ENCODE measurements at regions not wholly inside any gene's neighbourhood (a gene's known extent, or its start where the extent isn't known, plus 50 kb on each side); places are given as distances from the start of the nearest gene placed in this dataset.

DNA sequence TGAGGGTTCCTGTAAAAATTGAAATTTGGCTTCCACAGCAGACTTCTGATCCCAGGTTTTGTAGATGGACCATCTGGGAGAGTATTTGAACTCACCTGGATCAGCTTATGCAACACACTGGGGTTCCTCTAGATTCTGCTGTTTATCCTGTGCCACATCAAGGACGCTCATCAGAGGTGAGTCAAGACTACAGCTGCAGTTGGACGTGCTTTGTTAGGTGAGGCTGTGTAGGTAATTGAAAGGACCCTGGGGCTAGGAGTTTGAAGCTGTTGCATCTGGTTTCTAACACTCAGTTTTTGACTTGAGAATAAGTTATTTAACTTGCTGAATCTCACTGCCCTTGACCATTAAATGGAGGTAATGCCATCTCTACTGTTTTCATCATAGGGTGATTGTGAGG is 394.2 kb downstream of the EDEM1 start:
- Histone ChIP-seq H3K4me1 (ENCODE audit: low read length) (no peaks in the 10 kb centered on the region), H3K9ac (ENCODE audit: low read length) (no peak overlapping the region), H3K4me3 (ENCODE audit: low read length) (no peak overlapping the region), H3K4me2 (ENCODE audit: low read depth, low read length) (no peak overlapping the region), H2AFZ (ENCODE audit: low read length) (no peak overlapping the region), H3K79me2 (ENCODE audit: low read length) (no peaks in the 10 kb centered on the region), H3K9me3 (replicated peaks; ENCODE audit: insufficient read depth, low read length) (no peaks in the 10 kb centered on the region), H3K27ac (ENCODE audit: low read length) (no peak overlapping the region), H3K36me3 (replicated peaks; ENCODE audit: insufficient read depth, low read length) (no peaks in the 10 kb centered on the region), H4K20me1 (ENCODE audit: insufficient read depth, low read length) (no peaks in the 10 kb centered on the region), H3K9me2 (replicated peaks; ENCODE audit: insufficient read depth, low read length) (no peaks in the 10 kb centered on the region), H3F3A (ENCODE audit: insufficient read depth, low read length) (no peaks in the 10 kb centered on the region), H3K27me3 (replicated peaks; ENCODE audit: insufficient read depth, low read length) (no peaks in the 10 kb centered on the region)
- TF ChIP-seq, protein P1, sequence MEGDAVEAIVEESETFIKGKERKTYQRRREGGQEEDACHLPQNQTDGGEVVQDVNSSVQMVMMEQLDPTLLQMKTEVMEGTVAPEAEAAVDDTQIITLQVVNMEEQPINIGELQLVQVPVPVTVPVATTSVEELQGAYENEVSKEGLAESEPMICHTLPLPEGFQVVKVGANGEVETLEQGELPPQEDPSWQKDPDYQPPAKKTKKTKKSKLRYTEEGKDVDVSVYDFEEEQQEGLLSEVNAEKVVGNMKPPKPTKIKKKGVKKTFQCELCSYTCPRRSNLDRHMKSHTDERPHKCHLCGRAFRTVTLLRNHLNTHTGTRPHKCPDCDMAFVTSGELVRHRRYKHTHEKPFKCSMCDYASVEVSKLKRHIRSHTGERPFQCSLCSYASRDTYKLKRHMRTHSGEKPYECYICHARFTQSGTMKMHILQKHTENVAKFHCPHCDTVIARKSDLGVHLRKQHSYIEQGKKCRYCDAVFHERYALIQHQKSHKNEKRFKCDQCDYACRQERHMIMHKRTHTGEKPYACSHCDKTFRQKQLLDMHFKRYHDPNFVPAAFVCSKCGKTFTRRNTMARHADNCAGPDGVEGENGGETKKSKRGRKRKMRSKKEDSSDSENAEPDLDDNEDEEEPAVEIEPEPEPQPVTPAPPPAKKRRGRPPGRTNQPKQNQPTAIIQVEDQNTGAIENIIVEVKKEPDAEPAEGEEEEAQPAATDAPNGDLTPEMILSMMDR (IDR thresholded peaks at IDR 0.05; ENCODE audit: low read length): no peak
- TF ChIP-seq EZH2phosphoT487 (IDR thresholded peaks at IDR 0.05; ENCODE audit: low read length): no peak
- DNase-seq: no peak

DNA sequence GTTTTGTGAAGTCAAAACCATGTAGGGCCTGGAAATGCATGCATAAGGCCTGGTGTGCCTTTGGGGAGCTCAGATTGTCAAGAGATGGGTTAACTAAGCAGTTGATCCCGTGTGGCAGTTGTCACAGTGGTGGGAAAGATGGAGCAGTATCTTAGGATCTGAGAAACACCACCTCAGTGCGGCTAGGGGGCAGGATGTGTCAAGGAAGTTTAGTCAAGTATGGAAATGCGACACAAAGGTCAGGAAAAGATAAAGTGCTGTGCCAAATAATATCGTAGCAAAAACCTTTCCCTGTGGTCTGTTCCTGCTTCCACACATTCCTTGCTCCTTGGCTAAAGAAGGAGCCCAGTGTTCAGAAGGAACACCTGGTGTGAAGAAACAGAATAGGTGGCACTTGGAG is 396.4 kb downstream of the EDEM1 start:
- Histone ChIP-seq H4K20me1 (ENCODE audit: insufficient read depth, low read length) (no peaks in the 10 kb centered on the region), H3F3A (ENCODE audit: insufficient read depth, low read length) (no peaks in the 10 kb centered on the region), H3K4me3 (ENCODE audit: low read length) (no peak overlapping the region), H2AFZ (ENCODE audit: low read length) (no peak overlapping the region), H3K36me3 (replicated peaks; ENCODE audit: insufficient read depth, low read length) (no peaks in the 10 kb centered on the region), H3K79me2 (ENCODE audit: low read length) (no peaks in the 10 kb centered on the region), H3K27me3 (replicated peaks; ENCODE audit: insufficient read depth, low read length) (no peaks in the 10 kb centered on the region), H3K4me1 (ENCODE audit: low read length) (no peaks in the 10 kb centered on the region), H3K4me2 (ENCODE audit: low read depth, low read length) (no peak overlapping the region), H3K9me2 (replicated peaks; ENCODE audit: insufficient read depth, low read length) (no peaks in the 10 kb centered on the region), H3K9me3 (replicated peaks; ENCODE audit: insufficient read depth, low read length) (no peaks in the 10 kb centered on the region), H3K27ac (ENCODE audit: low read length) (no peak overlapping the region), H3K9ac (ENCODE audit: low read length) (no peak overlapping the region)
- TF ChIP-seq, protein P1 (IDR thresholded peaks at IDR 0.05; ENCODE audit: low read length): no peak
- TF ChIP-seq EZH2phosphoT487 (IDR thresholded peaks at IDR 0.05; ENCODE audit: low read length) (no peak), EZH2 (optimal IDR thresholded peaks at IDR 0.05; ENCODE audit: low read depth, low read length) (no peak)
- no peak for DNase-seq

DNA sequence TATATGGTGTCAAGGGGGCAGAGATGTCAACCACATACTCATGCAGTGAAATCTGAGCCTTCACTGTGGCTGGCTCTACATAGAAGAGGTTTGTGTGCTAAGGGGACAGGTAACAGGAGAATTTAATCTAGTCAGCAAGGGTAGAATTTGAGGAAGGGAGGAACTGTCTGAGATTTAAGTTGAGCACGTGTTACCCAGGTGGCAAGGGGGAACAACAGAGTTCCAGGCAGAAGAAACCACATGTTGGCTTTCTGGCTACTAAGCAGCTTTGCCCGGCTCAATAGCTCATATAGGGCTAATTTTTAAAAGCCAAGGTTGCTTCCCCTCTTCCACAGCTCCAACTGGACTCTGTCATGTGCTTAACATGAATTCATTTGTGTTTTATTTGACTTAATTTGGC is 397.6 kb downstream of the EDEM1 start:
- no peaks in the 10 kb centered on the region for H3K9me3 ChIP-seq (replicated peaks; ENCODE audit: insufficient read depth, low read length)
- TF ChIP-seq, protein P1 (IDR thresholded peaks at IDR 0.05; ENCODE audit: low read length): no peak
- TF ChIP-seq EZH2 (optimal IDR thresholded peaks at IDR 0.05; ENCODE audit: low read depth, low read length) (no peak), EZH2phosphoT487 (IDR thresholded peaks at IDR 0.05; ENCODE audit: low read length) (no peak)
- DNase-seq: no peak
- H3K27me3 ChIP-seq (replicated peaks; ENCODE audit: insufficient read depth, low read length): no peaks in the 10 kb centered on the region
- no peaks in the 10 kb centered on the region for H3F3A ChIP-seq (ENCODE audit: insufficient read depth, low read length)
- no peaks in the 10 kb centered on the region for H3K79me2 ChIP-seq (ENCODE audit: low read length)
- no peaks in the 10 kb centered on the region for H3K4me1 ChIP-seq (ENCODE audit: low read length)
- no peak overlapping the region for H3K9ac ChIP-seq (ENCODE audit: low read length)
- H3K9me2 ChIP-seq (replicated peaks; ENCODE audit: insufficient read depth, low read length): no peaks in the 10 kb centered on the region
- H2AFZ ChIP-seq (ENCODE audit: low read length): no peak overlapping the region
- no peak overlapping the region for H3K27ac ChIP-seq (ENCODE audit: low read length)
- H3K36me3 ChIP-seq (replicated peaks; ENCODE audit: insufficient read depth, low read length): no peaks in the 10 kb centered on the region
- no peak overlapping the region for H3K4me2 ChIP-seq (ENCODE audit: low read depth, low read length)
- no peaks in the 10 kb centered on the region for H4K20me1 ChIP-seq (ENCODE audit: insufficient read depth, low read length)
- H3K4me3 ChIP-seq (ENCODE audit: low read length): no peak overlapping the region
